ENCODE measurements at regions not wholly inside any gene's neighbourhood (a gene's known extent, or its start where the extent isn't known, plus 50 kb on each side); places are given as distances from the start of the nearest gene placed in this dataset.
A peak's percentile ranks its signal among the peaks of the same experiment; 100 is the strongest.
"Not testable (repeated sequence)": the region's sequence is repeated elsewhere in the genome, so short reads cannot be mapped to it uniquely, and the experiment has no call there.

GRCh38 chr14:21846227-21846885 lies 172.7 kb upstream of the OR4E1 start:
- DNase-seq (ENCODE audit: extremely low spot score, insufficient read length, low read depth) (no peak), FAIRE-seq (peak; percentile 86)

- DNase-seq (ENCODE audit: extremely low spot score, insufficient read length, low read depth) (no peak), FAIRE-seq (no peak)
Measured at GRCh38 chr14:21840765-21841164, 167.1 kb upstream of the OR4E1 start.

GRCh38 chr14:21833836-21834235 lies 160.2 kb upstream of the OR4E1 start:
- no peak for DNase-seq (ENCODE audit: extremely low spot score, insufficient read length, low read depth)
- FAIRE-seq, result no peak

GRCh38 chr14:21825845-21826244 lies 152.2 kb upstream of the OR4E1 start:
- DNase-seq (ENCODE audit: extremely low spot score, insufficient read length, low read depth) (no peak), FAIRE-seq (no peak)

GRCh38 chr14:21825149-21825743 lies 151.6 kb upstream of the OR4E1 start:
- FAIRE-seq, result no peak
- DNase-seq (ENCODE audit: extremely low spot score, insufficient read length, low read depth), result no peak

- DNase-seq (ENCODE audit: extremely low spot score, insufficient read length, low read depth) (no peak), FAIRE-seq (no peak)
Measured at GRCh38 chr14:21822109-21822508, 148.5 kb upstream of the OR4E1 start.

- no peak for DNase-seq (ENCODE audit: extremely low spot score, insufficient read length, low read depth)
Measured at GRCh38 chr14:21820631-21821030, 147.0 kb upstream of the OR4E1 start.

GRCh38 chr14:21819891-21820290 lies 146.3 kb upstream of the OR4E1 start:
- not testable (repeated sequence) for DNase-seq (ENCODE audit: extremely low spot score, insufficient read length, low read depth); FAIRE-seq

More at GRCh38 chr14:21820631-21821030, 147.0 kb upstream of the OR4E1 start:
- FAIRE-seq, result no peak

GRCh38 chr14:21817010-21817409 lies 143.4 kb upstream of the OR4E1 start:
- not testable (repeated sequence) for FAIRE-seq

GRCh38 chr14:21807975-21808374 lies 134.4 kb upstream of the OR4E1 start:
- FAIRE-seq, result no peak
- no peak for DNase-seq (ENCODE audit: extremely low spot score, insufficient read length, low read depth)

More at GRCh38 chr14:21817010-21817409, 143.4 kb upstream of the OR4E1 start:
- DNase-seq (ENCODE audit: extremely low spot score, insufficient read length, low read depth), result not testable (repeated sequence)

- no peak for DNase-seq (ENCODE audit: extremely low spot score, insufficient read length, low read depth)
- FAIRE-seq, result no peak
Measured at GRCh38 chr14:21804981-21805380, 131.4 kb upstream of the OR4E1 start.

GRCh38 chr14:21802441-21802840 lies 128.8 kb upstream of the OR4E1 start:
- DNase-seq (ENCODE audit: extremely low spot score, insufficient read length, low read depth), result no peak
- peak; percentile 35 for FAIRE-seq

GRCh38 chr14:21796916-21797315 lies 123.3 kb upstream of the OR4E1 start:
- FAIRE-seq (no peak), DNase-seq (ENCODE audit: extremely low spot score, insufficient read length, low read depth) (no peak)

GRCh38 chr14:21795456-21795855 lies 121.8 kb upstream of the OR4E1 start:
- FAIRE-seq, result no peak
- DNase-seq (ENCODE audit: extremely low spot score, insufficient read length, low read depth), result no peak

- FAIRE-seq, result no peak
Measured at GRCh38 chr14:21791749-21792148, 118.1 kb upstream of the OR4E1 start.

GRCh38 chr14:21788687-21789086 lies 115.1 kb upstream of the OR4E1 start:
- not testable (repeated sequence) for FAIRE-seq; DNase-seq (ENCODE audit: extremely low spot score, insufficient read length, low read depth)

More at GRCh38 chr14:21791749-21792148, 118.1 kb upstream of the OR4E1 start:
- DNase-seq (ENCODE audit: extremely low spot score, insufficient read length, low read depth), result no peak

GRCh38 chr14:21787242-21787641 lies 113.6 kb upstream of the OR4E1 start:
- DNase-seq (ENCODE audit: extremely low spot score, insufficient read length, low read depth), result not testable (repeated sequence)
- peak; percentile 90 for FAIRE-seq

GRCh38 chr14:21781543-21781942 lies 107.9 kb upstream of the OR4E1 start:
- FAIRE-seq, result no peak
- DNase-seq (ENCODE audit: extremely low spot score, insufficient read length, low read depth), result no peak

GRCh38 chr14:21780429-21781084 lies 106.9 kb upstream of the OR4E1 start:
- DNase-seq (ENCODE audit: extremely low spot score, insufficient read length, low read depth) (no peak), FAIRE-seq (no peak)

GRCh38 chr14:21771671-21772070 lies 98.1 kb upstream of the OR4E1 start:
- DNase-seq (ENCODE audit: extremely low spot score, insufficient read length, low read depth), result no peak
- no peak for FAIRE-seq

GRCh38 chr14:21768875-21769257 lies 95.2 kb upstream of the OR4E1 start:
- no peak for DNase-seq (ENCODE audit: extremely low spot score, insufficient read length, low read depth)
- no peak for FAIRE-seq
